GM21723 (cell line): ENCODE measurements at regions not wholly inside any gene's neighbourhood (a gene's known extent, or its start where the extent isn't known, plus 50 kb on each side); places are given as distances from the start of the nearest gene placed in this dataset.

Source experiments
- ATAC-seq: cut with Tn5 transposase; IDR thresholded peaks from one replicate; pipeline ENCODE4 v1.9.1; 2021; ENCODE audit warnings: mild to moderate bottlenecking, moderate library complexity; ENCODE audit not compliant: unreplicated experiment

GRCh38 chr1:72693899-72694298 lies 411.6 kb upstream of the NEGR1 start:
- ATAC-seq = no peak

- no peak for ATAC-seq
Measured at GRCh38 chr1:72693376-72693775, 411.0 kb upstream of the NEGR1 start.

- ATAC-seq = no peak
Measured at GRCh38 chr1:72690871-72691270, 408.5 kb upstream of the NEGR1 start.

GRCh38 chr1:72678683-72679082 lies 396.3 kb upstream of the NEGR1 start:
- ATAC-seq = no peak

- ATAC-seq = no peak
Measured at GRCh38 chr1:72670902-72671301, 388.6 kb upstream of the NEGR1 start.

- no peak for ATAC-seq
Measured at GRCh38 chr1:72662918-72663317, 380.6 kb upstream of the NEGR1 start.

- no peak for ATAC-seq
Measured at GRCh38 chr1:72650843-72651435, 368.6 kb upstream of the NEGR1 start.

- ATAC-seq = no peak
Measured at GRCh38 chr1:72649991-72650390, 367.7 kb upstream of the NEGR1 start.

- no peak for ATAC-seq
Measured at GRCh38 chr1:72649211-72649888, 367.0 kb upstream of the NEGR1 start.

- ATAC-seq = no peak
Measured at GRCh38 chr1:72648465-72648864, 366.1 kb upstream of the NEGR1 start.

GRCh38 chr1:72643142-72643541 lies 360.8 kb upstream of the NEGR1 start:
- ATAC-seq = no peak

- no peak for ATAC-seq
Measured at GRCh38 chr1:72637593-72637992, 355.3 kb upstream of the NEGR1 start.

GRCh38 chr1:72636631-72637030 lies 354.3 kb upstream of the NEGR1 start:
- no peak for ATAC-seq

GRCh38 chr1:72635719-72636118 lies 353.4 kb upstream of the NEGR1 start:
- ATAC-seq = no peak

GRCh38 chr1:72634946-72635345 lies 352.6 kb upstream of the NEGR1 start:
- no peak for ATAC-seq

- ATAC-seq = no peak
Measured at GRCh38 chr1:72631449-72631848, 349.1 kb upstream of the NEGR1 start.

GRCh38 chr1:72623299-72623708 lies 341.0 kb upstream of the NEGR1 start:
- peak; percentile 85 for ATAC-seq

GRCh38 chr1:72620453-72620852 lies 338.1 kb upstream of the NEGR1 start:
- ATAC-seq = no peak

GRCh38 chr1:72606216-72606810 lies 324.0 kb upstream of the NEGR1 start:
- ATAC-seq = no peak

GRCh38 chr1:72601035-72601674 lies 318.8 kb upstream of the NEGR1 start:
- no peak for ATAC-seq

GRCh38 chr1:72586023-72586685 lies 303.8 kb upstream of the NEGR1 start:
- no peak for ATAC-seq
